MCF 10A (cell line): ENCODE measurements at regions not wholly inside any gene's neighbourhood (a gene's known extent, or its start where the extent isn't known, plus 50 kb on each side); places are given as distances from the start of the nearest gene placed in this dataset.

Source experiments
- BruUV-seq: library from RNA; stranded (reverse); fragments of 400-500 nt; replicated peaks from 2 replicates; lab custom pipeline; 2021; lab: Mats Ljungman, UMichigan
- CTCF ChIA-PET: fragments of 300-600 bp; sonication (Branson Sonifier 250); formaldehyde crosslinking; extraction: SDS; loops from one replicate; lab custom pipeline; 2021; ENCODE audit warnings: antibody characterized with exemption, inconsistent platforms; lab: Yijun Ruan, JAX
- POLR2A ChIA-PET: fragments of 300-600, 350-650 bp; sonication (Branson Sonifier 250); formaldehyde crosslinking; extraction: SDS; loops from one replicate; lab custom pipeline; 2020; ENCODE audit warnings: antibody characterized with exemption, inconsistent platforms; lab: Yijun Ruan, JAX
- DNase-seq: peaks from one replicate; pipeline ENCODE4 v3.0.0-alpha.2; 2018; ENCODE audit not compliant: unreplicated experiment
- H3K27ac Mint-ChIP-seq: one replicate; pipeline ENCODE4 v1.8.0; 2022; ENCODE audit warnings: mild to moderate bottlenecking, low read depth, mixed read lengths; ENCODE audit not compliant: unreplicated experiment
- H3K27me3 Mint-ChIP-seq: one replicate; pipeline ENCODE4 v1.8.0; 2022; ENCODE audit warnings: mixed read lengths; ENCODE audit not compliant: insufficient read depth, unreplicated experiment
- H3K36me3 Mint-ChIP-seq: one replicate; pipeline ENCODE4 v1.8.0; 2022; ENCODE audit warnings: mild to moderate bottlenecking, moderate library complexity, mixed read lengths; ENCODE audit not compliant: insufficient read depth, unreplicated experiment
- H3K4me1 Mint-ChIP-seq: one replicate; pipeline ENCODE4 v1.8.0; 2022; ENCODE audit warnings: mixed read lengths; ENCODE audit not compliant: insufficient read depth, unreplicated experiment
- H3K4me3 Mint-ChIP-seq: one replicate; pipeline ENCODE4 v1.8.0; 2022; ENCODE audit warnings: mild to moderate bottlenecking, moderate library complexity, mixed read lengths; ENCODE audit not compliant: unreplicated experiment
- H3K9me3 Mint-ChIP-seq: one replicate; pipeline ENCODE4 v1.8.0; 2022; ENCODE audit warnings: mixed read lengths; ENCODE audit not compliant: unreplicated experiment
- CTCF ChIP-seq: fragments of 200-600 bp; IDR thresholded peaks from one replicate; pipeline ENCODE4 v1.8.0; 2022; ENCODE audit warnings: antibody characterized with exemption, mild to moderate bottlenecking; ENCODE audit not compliant: unreplicated experiment
- intact Hi-C: fragments of 100-400 bp; cut with micrococcal nuclease; formaldehyde crosslinking; loops from 2 replicates; pipeline ENCODE4 v1.14.1; 2022

- TF ChIP-seq CTCF = no peak
- H3K4me3 Mint-ChIP-seq = no peak overlapping the region
- no peaks in the 10 kb centered on the region for H3K4me1 Mint-ChIP-seq
- POLR2A ChIA-PET = no interaction called here
- H3K27ac Mint-ChIP-seq = no peak overlapping the region
- no peaks in the 10 kb centered on the region for H3K9me3 Mint-ChIP-seq
- no TSS peak for BruUV-seq
- DNase-seq = no peak
- no peaks in the 10 kb centered on the region for H3K36me3 Mint-ChIP-seq
- intact Hi-C loops = no loop called here
- H3K27me3 Mint-ChIP-seq = no peaks in the 10 kb centered on the region
- CTCF ChIA-PET = no interaction called here
These were observed 378.2 kb downstream of the STK39 start for GRCh38 chr2:167869200-167869599.

- no TSS peak for BruUV-seq
- ChIA-PET POLR2A (interaction anchor here (0.5 kb wide), 1 partner anchor 217 kb away, joined by 4 read pairs; no protein-coding TSS in a partner anchor), CTCF (no interaction called here)
- no peak overlapping the region for H3K4me3 Mint-ChIP-seq
- TF ChIP-seq CTCF = no peak
- DNase-seq = no peak
- no peaks in the 10 kb centered on the region for H3K36me3 Mint-ChIP-seq
- intact Hi-C loops = no loop called here
- H3K9me3 Mint-ChIP-seq = no peaks in the 10 kb centered on the region
- H3K27me3 Mint-ChIP-seq = peaks cover 11% of the 10 kb centered on the region
- H3K27ac Mint-ChIP-seq = no peak overlapping the region
- no peaks in the 10 kb centered on the region for H3K4me1 Mint-ChIP-seq
These were observed 384.0 kb downstream of the STK39 start for GRCh38 chr2:167863377-167863776.

GRCh38 chr2:167862782-167863181 is 384.6 kb downstream of the STK39 start:
- H3K36me3 Mint-ChIP-seq = no peaks in the 10 kb centered on the region
- peaks cover 11% of the 10 kb centered on the region for H3K27me3 Mint-ChIP-seq
- intact Hi-C loops = no loop called here
- BruUV-seq = no TSS peak
- H3K4me1 Mint-ChIP-seq = no peaks in the 10 kb centered on the region
- DNase-seq = peak; percentile 21
- H3K4me3 Mint-ChIP-seq = no peak overlapping the region
- no peaks in the 10 kb centered on the region for H3K9me3 Mint-ChIP-seq
- CTCF ChIA-PET = no interaction called here
- TF ChIP-seq CTCF = no peak
- no peak overlapping the region for H3K27ac Mint-ChIP-seq
- POLR2A ChIA-PET = interaction anchor here (0.5 kb wide), 1 partner anchor 216 kb away, joined by 4 read pairs; no protein-coding TSS in a partner anchor

DNA sequence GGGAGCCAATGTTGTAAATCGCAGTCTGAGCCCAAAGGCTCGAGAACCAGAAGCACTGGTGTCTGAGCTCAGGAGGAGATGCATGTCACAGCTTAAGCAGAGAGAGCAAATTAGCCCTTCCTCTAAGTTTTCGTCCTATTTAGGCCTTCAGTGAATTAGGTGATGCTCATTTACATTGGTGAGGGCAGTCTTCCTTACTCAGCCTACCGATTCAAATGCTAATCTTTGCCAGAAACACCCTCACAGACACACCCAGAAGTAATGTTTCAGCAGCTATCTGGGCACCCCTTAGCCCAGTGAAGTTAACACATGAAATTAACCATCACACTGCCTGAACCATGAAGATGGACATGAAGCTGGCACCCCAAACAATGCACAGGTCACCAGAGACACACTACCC is 385.1 kb downstream of the STK39 start:
- no peaks in the 10 kb centered on the region for H3K9me3 Mint-ChIP-seq
- intact Hi-C loops = no loop called here
- H3K4me3 Mint-ChIP-seq = no peak overlapping the region
- CTCF ChIA-PET = no interaction called here
- no peak for DNase-seq
- peaks cover 15% of the 10 kb centered on the region for H3K27me3 Mint-ChIP-seq
- BruUV-seq = no TSS peak
- TF ChIP-seq CTCF = no peak
- POLR2A ChIA-PET = no interaction called here
- no peaks in the 10 kb centered on the region for H3K36me3 Mint-ChIP-seq
- H3K27ac Mint-ChIP-seq = no peak overlapping the region
- no peaks in the 10 kb centered on the region for H3K4me1 Mint-ChIP-seq
